ENCODE measurements at regions not wholly inside any gene's neighbourhood (a gene's known extent, or its start where the extent isn't known, plus 50 kb on each side); places are given as distances from the start of the nearest gene placed in this dataset.

GRCh38 chr12:114041590-114041989, 75.5 kb upstream of the RBM19 start:
- Histone ChIP-seq H3K9me1 (replicated peaks; ENCODE audit: control insufficient read depth, extremely low read depth, insufficient read depth, low read length) (no peaks in the 10 kb centered on the region), H3K79me2 (ENCODE audit: control insufficient read depth, insufficient read depth, low read length) (no peaks in the 10 kb centered on the region), H3K27me3 (ENCODE audit: control insufficient read depth in 2 of 2, insufficient read depth in 2 of 2, low read length in 2 of 2) (no peaks in the 10 kb centered on the region), H3K4me1 (ENCODE audit: control insufficient read depth, extremely low read depth, insufficient read depth, low read length) (no peaks in the 10 kb centered on the region), H4K20me1 (replicated peaks; ENCODE audit: control insufficient read depth, extremely low read depth, insufficient read depth, low read length) (no peaks in the 10 kb centered on the region), H3K36me3 (ENCODE audit: control insufficient read depth in 2 of 2, extremely low read depth in 1 of 2, insufficient read depth in 2 of 2, low read length in 2 of 2) (no peaks in the 10 kb centered on the region), H3K27ac (ENCODE audit: insufficient read depth, low read depth, low read length) (no peak overlapping the region), H3K4me3 (replicated peaks in 1 of 3; ENCODE audit: insufficient read depth in 1 of 3, low read depth in 1 of 3, low read length in 3 of 3) (no peak overlapping the region), H3K9ac (replicated peaks; ENCODE audit: extremely low read depth, insufficient read depth, low read length) (no peak overlapping the region), H2AFZ (ENCODE audit: low read depth, low read length) (no peak overlapping the region), H3K4me2 (ENCODE audit: insufficient read depth, low read length) (no peak overlapping the region), H3K9me3 (replicated peaks; ENCODE audit: control insufficient read depth, insufficient read depth, low read length) (no peaks in the 10 kb centered on the region)
- FAIRE-seq = no peak
- ChIA-PET CTCF (no interaction called here), POLR2A (no interaction called here)
- intact Hi-C loops (cut with micrococcal nuclease) (no loop called here), dilution Hi-C loops (cut with MboI; ENCODE audit: extremely low pct_ligation_motif_present, low sequenced_read_pairs) (no loop called here)
- BruUV-seq (replicated peaks) = no TSS peak
- no peak for TF ChIP-seq MAX (IDR thresholded peaks at IDR 0.05; ENCODE audit: insufficient read depth, insufficient read length)
- DNase-seq (ENCODE audit: low read depth, low spot score) = no peak

GRCh38 chr12:114041136-114041535, 75.0 kb upstream of the RBM19 start:
- no peaks in the 10 kb centered on the region for H4K20me1 ChIP-seq (replicated peaks; ENCODE audit: control insufficient read depth, extremely low read depth, insufficient read depth, low read length)
- FAIRE-seq (no peak), DNase-seq (ENCODE audit: low read depth, low spot score) (no peak)
- TF ChIP-seq MYC (IDR thresholded peaks at IDR 0.05; ENCODE audit: low read depth, low read length) = no peak
- TF ChIP-seq FOS (IDR thresholded peaks at IDR 0.05; ENCODE audit: borderline replicate concordance, insufficient read depth, low read length) = no peak
- TF ChIP-seq CTCF (IDR thresholded peaks at IDR 0.05; ENCODE audit: extremely low read depth in 1 of 2, insufficient read depth in 1 of 2, low read depth in 1 of 2, low read length in 2 of 2) = no peak
- TF ChIP-seq GATA2 (IDR thresholded peaks at IDR 0.05; ENCODE audit: insufficient read depth, insufficient read length, low read depth, low read length) = no peak
- no peak for TF ChIP-seq EZH2 (IDR thresholded peaks at IDR 0.05; ENCODE audit: borderline replicate concordance, low read depth, low read length, severe bottlenecking)
- no peak for TF ChIP-seq POLR2AphosphoS5 (IDR thresholded peaks at IDR 0.05; ENCODE audit: insufficient read depth, low read depth, low read length)
- H3K27ac ChIP-seq (ENCODE audit: insufficient read depth, low read depth, low read length) = no peak overlapping the region
- H3K9me1 ChIP-seq (replicated peaks; ENCODE audit: control insufficient read depth, extremely low read depth, insufficient read depth, low read length) = no peaks in the 10 kb centered on the region
- H3K4me3 ChIP-seq (replicated peaks in 1 of 3; ENCODE audit: insufficient read depth in 1 of 3, low read depth in 1 of 3, low read length in 3 of 3) = no peak overlapping the region
- dilution Hi-C loops (cut with MboI; ENCODE audit: extremely low pct_ligation_motif_present, low sequenced_read_pairs) (no loop called here), intact Hi-C loops (cut with micrococcal nuclease) (no loop called here)
- ChIA-PET POLR2A (no interaction called here), CTCF (no interaction called here)
- H3K4me2 ChIP-seq (ENCODE audit: insufficient read depth, low read length) = no peak overlapping the region
- H3K9me3 ChIP-seq (replicated peaks; ENCODE audit: control insufficient read depth, insufficient read depth, low read length) = no peaks in the 10 kb centered on the region
- H3K36me3 ChIP-seq (ENCODE audit: control insufficient read depth in 2 of 2, extremely low read depth in 1 of 2, insufficient read depth in 2 of 2, low read length in 2 of 2) = no peaks in the 10 kb centered on the region
- no peaks in the 10 kb centered on the region for H3K79me2 ChIP-seq (ENCODE audit: control insufficient read depth, insufficient read depth, low read length)
- no peak overlapping the region for H3K9ac ChIP-seq (replicated peaks; ENCODE audit: extremely low read depth, insufficient read depth, low read length)
- H2AFZ ChIP-seq (ENCODE audit: low read depth, low read length) = no peak overlapping the region
- no peaks in the 10 kb centered on the region for H3K27me3 ChIP-seq (ENCODE audit: control insufficient read depth in 2 of 2, insufficient read depth in 2 of 2, low read length in 2 of 2)
- no peaks in the 10 kb centered on the region for H3K4me1 ChIP-seq (ENCODE audit: control insufficient read depth, extremely low read depth, insufficient read depth, low read length)
- BruUV-seq (replicated peaks) = no TSS peak

Data from endothelial cell of umbilical vein (primary cell).